ENCODE measurements at regions not wholly inside any gene's neighbourhood (a gene's known extent, or its start where the extent isn't known, plus 50 kb on each side); places are given as distances from the start of the nearest gene placed in this dataset.

DNA sequence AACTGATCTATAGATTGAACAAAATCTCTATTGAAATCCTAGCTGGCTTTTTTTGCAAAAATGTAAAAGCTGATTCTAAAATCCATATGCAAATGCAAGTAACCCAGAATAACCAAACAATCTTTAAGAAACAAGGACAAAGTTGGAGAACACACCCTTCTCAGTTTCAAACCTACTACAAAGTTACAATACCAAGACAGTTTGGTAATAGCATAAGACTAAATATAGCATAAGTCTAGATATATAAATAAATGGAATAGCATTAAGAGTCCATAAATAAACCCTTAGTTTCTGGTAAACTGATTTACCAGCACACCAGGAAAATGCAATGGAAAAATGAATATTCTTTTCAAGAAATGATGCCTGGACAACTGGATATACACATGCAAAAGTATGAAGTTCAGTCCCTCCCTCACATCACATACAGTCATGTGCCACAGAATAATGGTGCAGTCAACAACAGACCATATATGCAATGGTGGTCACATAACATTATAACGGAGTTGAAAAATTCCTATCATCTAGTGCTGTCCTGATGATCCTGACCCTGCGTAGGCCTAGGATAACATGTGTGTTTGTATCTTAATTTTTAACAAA, 94.5 kb upstream of the GRIN2B start:
- no peak for TF ChIP-seq POLR2AphosphoS5 (IDR thresholded peaks at IDR 0.05; ENCODE audit: borderline replicate concordance, low read depth, low read length)
- no peak for TF ChIP-seq EZH2 (IDR thresholded peaks at IDR 0.05)
